ENCODE measurements at regions not wholly inside any gene's neighbourhood (a gene's known extent, or its start where the extent isn't known, plus 50 kb on each side); places are given as distances from the start of the nearest gene placed in this dataset.

DNA sequence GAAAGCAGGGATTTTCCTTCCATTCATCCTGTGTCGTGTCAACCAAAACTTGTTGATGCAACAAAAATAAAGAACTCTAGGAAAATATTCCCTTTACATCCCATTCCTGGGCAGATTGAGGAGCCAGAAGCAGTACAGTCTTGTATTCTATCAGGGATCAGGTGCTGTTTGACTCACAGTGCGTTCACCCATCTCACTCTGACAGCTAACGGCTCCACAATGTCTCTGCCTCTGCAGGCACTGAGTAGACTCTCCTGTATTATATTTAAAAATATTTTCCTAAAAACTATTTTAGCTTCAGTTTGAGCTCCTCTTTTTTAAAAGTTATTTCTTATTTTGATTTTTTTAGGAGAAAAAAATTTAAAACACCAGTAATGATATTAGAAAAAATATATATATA lies 600.6 kb upstream of the SALL3 start:
- TF ChIP-seq, protein P1, sequence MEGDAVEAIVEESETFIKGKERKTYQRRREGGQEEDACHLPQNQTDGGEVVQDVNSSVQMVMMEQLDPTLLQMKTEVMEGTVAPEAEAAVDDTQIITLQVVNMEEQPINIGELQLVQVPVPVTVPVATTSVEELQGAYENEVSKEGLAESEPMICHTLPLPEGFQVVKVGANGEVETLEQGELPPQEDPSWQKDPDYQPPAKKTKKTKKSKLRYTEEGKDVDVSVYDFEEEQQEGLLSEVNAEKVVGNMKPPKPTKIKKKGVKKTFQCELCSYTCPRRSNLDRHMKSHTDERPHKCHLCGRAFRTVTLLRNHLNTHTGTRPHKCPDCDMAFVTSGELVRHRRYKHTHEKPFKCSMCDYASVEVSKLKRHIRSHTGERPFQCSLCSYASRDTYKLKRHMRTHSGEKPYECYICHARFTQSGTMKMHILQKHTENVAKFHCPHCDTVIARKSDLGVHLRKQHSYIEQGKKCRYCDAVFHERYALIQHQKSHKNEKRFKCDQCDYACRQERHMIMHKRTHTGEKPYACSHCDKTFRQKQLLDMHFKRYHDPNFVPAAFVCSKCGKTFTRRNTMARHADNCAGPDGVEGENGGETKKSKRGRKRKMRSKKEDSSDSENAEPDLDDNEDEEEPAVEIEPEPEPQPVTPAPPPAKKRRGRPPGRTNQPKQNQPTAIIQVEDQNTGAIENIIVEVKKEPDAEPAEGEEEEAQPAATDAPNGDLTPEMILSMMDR (IDR thresholded peaks at IDR 0.05; ENCODE audit: low read depth, low read length, poor library complexity, severe bottlenecking), result no peak
- no peak for TF ChIP-seq EZH2phosphoT487 (IDR thresholded peaks at IDR 0.05; ENCODE audit: borderline replicate concordance, low read length)
